Fibroblast of peridontal ligament (primary cell): ENCODE measurements at regions not wholly inside any gene's neighbourhood (a gene's known extent, or its start where the extent isn't known, plus 50 kb on each side); places are given as distances from the start of the nearest gene placed in this dataset.

Experiments used
- DNase-seq: peaks from one replicate; pipeline ENCODE4 v3.0.0-alpha.2; 2010; ENCODE audit errors: extremely low read depth

- DNase-seq, result no peak
Observed at GRCh38 chr12:94750864-94751263, 100.5 kb upstream of the TMCC3 start.

- no peak for DNase-seq
Observed at GRCh38 chr12:94749890-94750289, 99.5 kb upstream of the TMCC3 start.

DNA sequence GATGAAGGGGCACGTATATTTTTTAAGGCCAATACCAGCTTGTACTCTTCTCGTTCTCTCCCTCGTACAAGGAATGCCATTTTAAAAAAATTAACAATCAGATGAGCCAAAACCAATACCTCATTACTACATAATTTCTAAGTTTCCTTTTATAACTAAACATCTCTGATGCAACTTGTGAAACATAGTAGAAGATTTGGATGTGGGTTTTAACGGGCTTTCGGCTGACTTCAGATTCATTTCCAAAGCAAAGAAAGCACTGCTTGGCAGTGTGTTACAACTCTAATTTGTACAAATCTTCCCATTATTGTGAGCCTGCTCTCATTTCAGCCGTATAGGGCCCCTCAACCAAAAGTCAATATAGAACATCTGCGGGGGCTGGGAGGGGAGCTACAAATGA is 99.1 kb upstream of the TMCC3 start:
- DNase-seq, result peak; percentile 8

DNA sequence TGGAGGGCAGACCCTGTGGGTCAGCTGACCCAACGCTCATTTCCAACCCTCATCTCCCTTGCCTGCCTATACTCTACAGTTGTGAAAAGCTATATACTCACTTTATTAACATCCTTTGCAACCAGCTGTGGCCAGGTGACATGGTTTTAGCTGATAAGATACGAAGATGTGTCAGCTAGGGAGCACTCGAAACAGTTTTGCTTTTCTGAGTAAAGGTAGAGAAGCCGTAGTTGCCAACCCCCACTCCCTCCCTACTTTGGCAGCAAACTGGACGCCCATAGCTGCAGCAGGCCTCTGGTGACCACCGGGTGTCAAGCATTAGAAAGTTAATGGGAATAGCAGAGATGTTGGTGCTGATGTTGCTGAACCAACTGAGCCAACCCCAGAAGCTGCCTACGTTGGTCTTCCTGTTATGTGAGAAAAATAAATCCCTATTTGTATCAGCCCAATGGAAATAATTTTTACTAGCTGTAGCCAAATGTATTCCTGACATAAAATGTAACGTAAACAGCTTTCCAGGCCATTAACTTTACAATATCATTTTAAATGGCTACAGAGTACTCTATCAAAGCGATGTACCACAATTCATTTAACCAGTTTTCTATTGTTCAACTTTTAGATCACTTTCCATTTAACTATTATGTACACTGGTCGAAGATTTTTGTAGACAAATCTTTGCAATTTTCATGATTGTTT is 98.5 kb upstream of the TMCC3 start:
- no peak for DNase-seq

- DNase-seq, result no peak
Observed at GRCh38 chr12:94745562-94745961, 95.2 kb upstream of the TMCC3 start.

DNA sequence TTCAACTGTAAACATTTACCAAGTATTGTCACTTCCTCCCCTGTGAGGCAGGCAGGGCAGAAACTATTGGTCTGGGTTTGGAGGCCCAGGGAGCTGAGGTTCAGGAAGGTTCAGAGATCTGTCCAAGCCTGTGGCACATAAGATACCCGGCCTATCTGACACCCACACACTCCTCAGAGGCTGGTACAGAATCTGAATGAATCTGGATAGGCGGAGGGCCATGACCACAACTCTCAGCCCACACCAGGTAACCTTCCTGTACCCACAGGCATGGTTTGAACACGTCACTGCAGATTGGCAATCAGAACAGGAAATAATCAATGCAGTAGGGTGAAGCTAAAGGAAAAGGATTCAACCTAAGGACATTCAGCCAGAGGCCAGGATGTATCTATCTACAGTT is 92.8 kb upstream of the TMCC3 start:
- no peak for DNase-seq

- no peak for DNase-seq
Observed at GRCh38 chr12:94740601-94741362, 90.4 kb upstream of the TMCC3 start.

GRCh38 chr12:94736820-94737219 is 86.5 kb upstream of the TMCC3 start:
- no peak for DNase-seq

- no peak for DNase-seq
Observed at GRCh38 chr12:94736004-94736403, 85.6 kb upstream of the TMCC3 start.

GRCh38 chr12:94733727-94734126 is 83.4 kb upstream of the TMCC3 start:
- DNase-seq, result no peak

DNA sequence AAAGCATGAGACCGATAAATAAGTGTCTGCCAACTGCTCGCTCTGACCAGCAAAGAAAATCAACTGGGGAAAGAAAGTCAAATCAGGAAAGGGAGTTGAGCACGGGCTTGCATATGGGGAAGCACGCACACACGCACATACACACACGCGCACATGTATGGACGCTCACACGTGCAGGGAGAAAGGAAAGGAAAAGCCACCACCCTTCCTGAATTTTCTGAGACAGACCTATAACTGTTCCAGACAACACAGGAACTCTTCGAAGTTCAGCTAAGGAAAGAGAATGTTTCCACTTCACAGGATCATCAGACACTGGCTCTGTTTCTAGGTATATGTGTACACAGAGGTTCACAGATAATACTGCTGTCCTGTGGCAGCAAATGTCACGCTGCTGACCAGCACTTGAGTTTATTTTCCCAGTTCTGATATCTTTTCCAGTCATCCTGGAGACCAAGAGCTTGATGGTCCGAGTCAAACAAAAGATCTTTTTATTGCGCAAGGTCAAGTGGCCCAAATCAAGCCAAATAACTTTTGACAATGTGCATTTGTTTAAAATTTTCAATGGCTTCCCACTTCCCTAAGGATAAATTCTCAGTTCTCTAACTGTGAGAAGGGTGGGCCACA is 82.1 kb upstream of the TMCC3 start:
- no peak for DNase-seq

- DNase-seq, result no peak
Observed at GRCh38 chr12:94731733-94732360, 81.5 kb upstream of the TMCC3 start.

DNA sequence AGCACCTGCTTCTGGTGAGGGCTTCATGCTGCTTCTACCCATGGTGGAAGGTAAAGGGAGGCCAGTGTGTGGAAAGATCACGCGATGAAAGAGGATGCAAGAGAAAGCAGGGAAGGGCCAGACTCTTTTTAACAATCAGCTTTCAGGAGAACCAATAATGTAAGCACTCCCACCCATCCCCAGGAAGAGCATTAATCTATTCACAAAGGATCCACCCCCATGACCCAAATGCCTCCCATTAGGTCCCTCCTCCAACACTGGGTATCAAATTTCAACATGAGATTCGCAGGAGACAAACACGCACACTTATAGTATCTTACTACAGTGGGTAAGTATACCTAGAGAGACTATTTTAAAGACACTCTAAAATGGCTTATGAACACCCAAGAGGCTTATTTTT is 80.5 kb upstream of the TMCC3 start:
- DNase-seq, result no peak

DNA sequence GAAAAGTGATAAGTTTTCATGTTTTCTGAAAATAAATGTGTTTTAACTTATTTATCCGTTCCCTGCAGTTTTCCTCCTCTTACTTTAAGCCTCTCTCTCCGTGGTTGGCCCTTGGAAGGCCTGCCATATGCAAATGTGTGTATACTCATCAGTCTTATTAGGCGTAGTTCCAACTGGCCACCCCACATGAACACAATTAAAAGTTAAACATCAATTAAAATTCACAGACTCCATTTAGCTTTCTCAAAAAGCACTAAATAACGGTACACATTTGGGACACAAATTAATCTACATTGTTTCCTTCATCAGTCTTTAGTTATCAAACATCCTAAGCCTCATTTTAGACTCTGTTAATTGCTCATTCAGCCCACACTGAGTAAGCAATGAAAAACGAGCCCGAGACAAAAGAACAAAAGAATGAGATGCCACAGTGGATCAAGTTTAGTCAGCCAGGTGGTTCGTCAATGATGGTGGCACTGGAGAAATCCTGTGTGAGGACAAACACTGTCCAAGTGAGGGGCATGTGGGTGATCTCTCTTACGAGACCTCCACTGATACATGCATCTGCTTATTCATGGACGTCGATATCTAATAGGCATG is 76.0 kb upstream of the TMCC3 start:
- DNase-seq, result no peak

DNA sequence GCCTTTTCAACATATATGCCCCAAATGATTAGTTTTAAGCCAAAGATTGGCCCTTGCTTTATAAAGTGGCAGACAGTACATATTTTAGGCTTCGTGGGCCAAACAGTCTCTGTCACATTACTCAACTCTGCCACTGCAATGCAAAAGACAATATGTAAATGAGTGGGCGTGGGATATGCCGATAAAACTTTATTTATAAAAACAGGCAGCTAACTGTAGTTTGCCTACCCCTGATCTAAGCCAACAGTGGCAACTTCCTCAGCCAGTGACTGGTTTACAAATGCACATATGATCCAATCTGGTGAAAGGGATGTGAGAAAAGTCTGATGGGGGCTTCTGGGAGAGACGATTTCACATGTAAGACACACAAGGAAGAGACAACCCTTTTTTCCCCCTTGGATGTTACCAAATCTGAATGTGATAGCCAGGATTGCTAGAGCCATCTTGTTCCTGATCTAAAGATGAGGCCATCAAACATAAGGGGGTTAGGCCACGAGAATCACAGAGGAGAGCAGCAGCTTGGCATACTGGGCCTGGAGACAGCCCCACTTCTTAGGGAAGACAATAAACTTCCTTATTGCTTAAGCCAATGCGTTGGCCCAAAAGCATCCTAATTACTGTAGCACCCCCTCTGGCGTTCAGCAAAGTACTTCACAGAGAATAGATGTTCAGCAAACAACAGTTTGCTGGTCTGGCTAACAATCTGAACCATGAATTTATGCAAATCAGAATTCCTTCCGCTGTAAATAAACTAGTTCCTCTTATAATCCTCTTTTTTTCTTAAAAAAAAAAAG is 75.2 kb upstream of the TMCC3 start:
- peak; percentile 64 for DNase-seq

DNA sequence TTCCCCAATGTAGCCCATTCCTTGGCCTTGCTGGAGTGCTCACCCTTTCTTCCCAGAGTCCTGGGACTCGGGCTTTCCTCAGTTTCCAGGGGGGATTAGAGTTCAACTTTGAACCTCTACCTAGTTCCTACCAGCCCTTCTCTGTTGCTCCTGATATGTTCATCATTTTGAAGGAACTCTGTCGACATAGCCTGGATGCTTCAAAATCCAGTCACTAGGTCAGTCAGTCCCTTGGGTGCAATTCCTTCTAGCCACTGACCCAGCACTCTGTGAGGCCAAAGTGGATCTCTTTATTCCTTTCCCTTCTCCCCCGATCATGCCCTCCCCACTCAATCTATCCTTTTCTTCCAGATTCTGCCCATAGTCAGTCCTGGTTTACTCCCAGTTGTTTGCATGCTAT is 72.3 kb upstream of the TMCC3 start:
- peak; percentile 24 for DNase-seq

- no peak for DNase-seq
Observed at GRCh38 chr12:94721173-94721572, 70.8 kb upstream of the TMCC3 start.

GRCh38 chr12:94718114-94718513 is 67.8 kb upstream of the TMCC3 start:
- DNase-seq, result no peak

GRCh38 chr12:94717656-94718055 is 67.3 kb upstream of the TMCC3 start:
- no peak for DNase-seq

GRCh38 chr12:94717108-94717507 is 66.8 kb upstream of the TMCC3 start:
- peak; percentile 34 for DNase-seq

GRCh38 chr12:94716339-94716738 is 66.0 kb upstream of the TMCC3 start:
- DNase-seq, result no peak
